NCI-H1105 treated with DMSO at 0.1 percent for 48 hours (cell line): ENCODE measurements at regions not wholly inside any gene's neighbourhood (a gene's known extent, or its start where the extent isn't known, plus 50 kb on each side); places are given as distances from the start of the nearest gene placed in this dataset.
"Not testable (repeated sequence)": the region's sequence is repeated elsewhere in the genome, so short reads cannot be mapped to it uniquely, and the experiment has no call there.

ENCODE experiments used
- DNase-seq: peaks from one replicate; lab custom pipeline; 2025; lab: John Stamatoyannopoulos, UW

GRCh38 chr1:185473186-185473585 lies 156.1 kb upstream of the IVNS1ABP start:
- DNase-seq, result no peak

- no peak for DNase-seq
These were observed 151.6 kb upstream of the IVNS1ABP start for GRCh38 chr1:185468626-185469025.

- no peak for DNase-seq
These were observed 150.1 kb upstream of the IVNS1ABP start for GRCh38 chr1:185467122-185467521.

GRCh38 chr1:185464777-185465176 lies 147.7 kb upstream of the IVNS1ABP start:
- no peak for DNase-seq

GRCh38 chr1:185463433-185463832 lies 146.4 kb upstream of the IVNS1ABP start:
- DNase-seq, result no peak

GRCh38 chr1:185463011-185463410 lies 146.0 kb upstream of the IVNS1ABP start:
- DNase-seq, result no peak

GRCh38 chr1:185460723-185461122 lies 143.7 kb upstream of the IVNS1ABP start:
- not testable (repeated sequence) for DNase-seq

- no peak for DNase-seq
These were observed 142.1 kb upstream of the IVNS1ABP start for GRCh38 chr1:185459141-185459540.

GRCh38 chr1:185458670-185459069 lies 141.6 kb upstream of the IVNS1ABP start:
- DNase-seq, result no peak

- no peak for DNase-seq
These were observed 136.6 kb upstream of the IVNS1ABP start for GRCh38 chr1:185453496-185454192.

GRCh38 chr1:185450917-185451316 lies 133.9 kb upstream of the IVNS1ABP start:
- no peak for DNase-seq

GRCh38 chr1:185450060-185450788 lies 133.2 kb upstream of the IVNS1ABP start:
- DNase-seq, result no peak

- no peak for DNase-seq
These were observed 132.5 kb upstream of the IVNS1ABP start for GRCh38 chr1:185449378-185450059.

GRCh38 chr1:185448591-185449186 lies 131.6 kb upstream of the IVNS1ABP start:
- no peak for DNase-seq

- DNase-seq, result no peak
These were observed 129.1 kb upstream of the IVNS1ABP start for GRCh38 chr1:185446131-185446530.

- DNase-seq, result no peak
These were observed 128.6 kb upstream of the IVNS1ABP start for GRCh38 chr1:185445594-185445993.

GRCh38 chr1:185444676-185445075 lies 127.6 kb upstream of the IVNS1ABP start:
- no peak for DNase-seq

GRCh38 chr1:185442050-185442449 lies 125.0 kb upstream of the IVNS1ABP start:
- DNase-seq, result no peak

GRCh38 chr1:185441605-185442004 lies 124.6 kb upstream of the IVNS1ABP start:
- no peak for DNase-seq

- DNase-seq, result no peak
These were observed 123.8 kb upstream of the IVNS1ABP start for GRCh38 chr1:185440877-185441276.

GRCh38 chr1:185439727-185440415 lies 122.8 kb upstream of the IVNS1ABP start:
- no peak for DNase-seq

GRCh38 chr1:185438936-185439335 lies 121.9 kb upstream of the IVNS1ABP start:
- no peak for DNase-seq
